ENCODE measurements at regions not wholly inside any gene's neighbourhood (a gene's known extent, or its start where the extent isn't known, plus 50 kb on each side); places are given as distances from the start of the nearest gene placed in this dataset.
"Not testable (repeated sequence)": the region's sequence is repeated elsewhere in the genome, so short reads cannot be mapped to it uniquely, and the experiment has no call there.

GRCh38 chr1:213582976-213583567, 404.7 kb upstream of the PROX1 start:
- DNase-seq (ENCODE audit: low read depth in 3 of 3, low spot score in 1 of 3), result no peak

GRCh38 chr1:213584272-213584671, 403.5 kb upstream of the PROX1 start:
- DNase-seq (ENCODE audit: low read depth in 3 of 3, low spot score in 1 of 3), result no peak

GRCh38 chr1:213585402-213585801, 402.4 kb upstream of the PROX1 start:
- no peak for DNase-seq (ENCODE audit: low read depth in 3 of 3, low spot score in 1 of 3)

- DNase-seq (ENCODE audit: low read depth in 3 of 3, low spot score in 1 of 3), result no peak
Observed at GRCh38 chr1:213585959-213586586, 401.7 kb upstream of the PROX1 start.

- DNase-seq (ENCODE audit: low read depth in 3 of 3, low spot score in 1 of 3), result no peak
Observed at GRCh38 chr1:213586587-213586972, 401.2 kb upstream of the PROX1 start.

GRCh38 chr1:213596729-213597128, 391.0 kb upstream of the PROX1 start:
- no peak for DNase-seq (ENCODE audit: low read depth in 3 of 3, low spot score in 1 of 3)

GRCh38 chr1:213598263-213598662, 389.5 kb upstream of the PROX1 start:
- no peak for DNase-seq (ENCODE audit: low read depth in 3 of 3, low spot score in 1 of 3)

GRCh38 chr1:213600879-213601278, 386.9 kb upstream of the PROX1 start:
- no peak for DNase-seq (ENCODE audit: low read depth in 3 of 3, low spot score in 1 of 3)

GRCh38 chr1:213601705-213602104, 386.1 kb upstream of the PROX1 start:
- DNase-seq (ENCODE audit: low read depth in 3 of 3, low spot score in 1 of 3), result not testable (repeated sequence)

GRCh38 chr1:213602796-213603486, 384.8 kb upstream of the PROX1 start:
- DNase-seq (ENCODE audit: low read depth in 3 of 3, low spot score in 1 of 3), result no peak

GRCh38 chr1:213604477-213604876, 383.3 kb upstream of the PROX1 start:
- no peak for DNase-seq (ENCODE audit: low read depth in 3 of 3, low spot score in 1 of 3)

GRCh38 chr1:213605732-213606131, 382.0 kb upstream of the PROX1 start:
- DNase-seq (ENCODE audit: low read depth in 3 of 3, low spot score in 1 of 3), result no peak

- no peak for DNase-seq (ENCODE audit: low read depth in 3 of 3, low spot score in 1 of 3)
Observed at GRCh38 chr1:213606252-213606820, 381.4 kb upstream of the PROX1 start.

- DNase-seq (ENCODE audit: low read depth in 3 of 3, low spot score in 1 of 3), result no peak
Observed at GRCh38 chr1:213613549-213613948, 374.2 kb upstream of the PROX1 start.

- no peak for DNase-seq (ENCODE audit: low read depth in 3 of 3, low spot score in 1 of 3)
Observed at GRCh38 chr1:213615226-213615916, 372.4 kb upstream of the PROX1 start.

GRCh38 chr1:213617133-213617532, 370.6 kb upstream of the PROX1 start:
- no peak for DNase-seq (ENCODE audit: low read depth in 3 of 3, low spot score in 1 of 3)

- no peak for DNase-seq (ENCODE audit: low read depth in 3 of 3, low spot score in 1 of 3)
Observed at GRCh38 chr1:213618094-213618493, 369.7 kb upstream of the PROX1 start.

- no peak for DNase-seq (ENCODE audit: low read depth in 3 of 3, low spot score in 1 of 3)
Observed at GRCh38 chr1:213619026-213619425, 368.7 kb upstream of the PROX1 start.

- no peak for DNase-seq (ENCODE audit: low read depth in 3 of 3, low spot score in 1 of 3)
Observed at GRCh38 chr1:213621077-213621476, 366.7 kb upstream of the PROX1 start.

GRCh38 chr1:213622365-213623063, 365.3 kb upstream of the PROX1 start:
- no peak for DNase-seq (ENCODE audit: low read depth in 3 of 3, low spot score in 1 of 3)

GRCh38 chr1:213623064-213623581, 364.6 kb upstream of the PROX1 start:
- no peak for DNase-seq (ENCODE audit: low read depth in 3 of 3, low spot score in 1 of 3)

Measured in stimulated activated CD4-positive, alpha-beta T cell treated with anti-CD3 and anti-CD28 coated beads, TNF-alpha, amount 100 ng/mL, for 1 hour (primary cell).